ENCODE measurements at regions not wholly inside any gene's neighbourhood (a gene's known extent, or its start where the extent isn't known, plus 50 kb on each side); places are given as distances from the start of the nearest gene placed in this dataset.

DNA sequence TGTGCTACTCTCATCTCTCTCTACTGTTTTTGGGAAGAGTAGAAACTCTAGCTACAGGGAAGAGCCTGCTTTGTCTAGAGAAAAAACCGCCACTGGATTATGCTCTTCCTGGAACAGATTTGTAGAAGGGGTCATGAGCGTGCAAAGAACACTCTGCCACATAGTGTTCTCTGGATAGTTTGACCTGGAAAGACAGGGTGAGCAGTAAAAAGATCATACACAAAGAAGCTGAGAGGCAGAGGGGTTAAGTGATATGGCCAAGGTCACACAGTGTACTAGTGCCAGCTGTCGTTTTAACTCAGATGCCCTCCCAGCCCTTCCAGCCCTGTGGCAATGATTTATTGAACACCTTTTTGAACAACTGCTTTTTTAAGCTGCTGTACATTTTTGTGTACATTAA lies 182.2 kb downstream of the NNT start:
- TF ChIP-seq, protein P1, sequence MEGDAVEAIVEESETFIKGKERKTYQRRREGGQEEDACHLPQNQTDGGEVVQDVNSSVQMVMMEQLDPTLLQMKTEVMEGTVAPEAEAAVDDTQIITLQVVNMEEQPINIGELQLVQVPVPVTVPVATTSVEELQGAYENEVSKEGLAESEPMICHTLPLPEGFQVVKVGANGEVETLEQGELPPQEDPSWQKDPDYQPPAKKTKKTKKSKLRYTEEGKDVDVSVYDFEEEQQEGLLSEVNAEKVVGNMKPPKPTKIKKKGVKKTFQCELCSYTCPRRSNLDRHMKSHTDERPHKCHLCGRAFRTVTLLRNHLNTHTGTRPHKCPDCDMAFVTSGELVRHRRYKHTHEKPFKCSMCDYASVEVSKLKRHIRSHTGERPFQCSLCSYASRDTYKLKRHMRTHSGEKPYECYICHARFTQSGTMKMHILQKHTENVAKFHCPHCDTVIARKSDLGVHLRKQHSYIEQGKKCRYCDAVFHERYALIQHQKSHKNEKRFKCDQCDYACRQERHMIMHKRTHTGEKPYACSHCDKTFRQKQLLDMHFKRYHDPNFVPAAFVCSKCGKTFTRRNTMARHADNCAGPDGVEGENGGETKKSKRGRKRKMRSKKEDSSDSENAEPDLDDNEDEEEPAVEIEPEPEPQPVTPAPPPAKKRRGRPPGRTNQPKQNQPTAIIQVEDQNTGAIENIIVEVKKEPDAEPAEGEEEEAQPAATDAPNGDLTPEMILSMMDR (IDR thresholded peaks at IDR 0.05 in 4 of 5, conservative IDR thresholded peaks at IDR 0.05 in 1 of 5) = no peak
- TF ChIP-seq POLR2A (IDR thresholded peaks at IDR 0.05) = no peak

All from gastrocnemius medialis (tissue), 4 donors.